AG09309 (cell line): ENCODE measurements at regions not wholly inside any gene's neighbourhood (a gene's known extent, or its start where the extent isn't known, plus 50 kb on each side); places are given as distances from the start of the nearest gene placed in this dataset.
A peak's percentile ranks its signal among the peaks of the same experiment; 100 is the strongest.

Experiments
- DNase-seq: peaks from one replicate; pipeline ENCODE4 v3.0.0-alpha.2; 2010; ENCODE audit warnings: low read depth
- H3K4me3 ChIP-seq: 2 replicates; pipeline ENCODE4 v1.5.1; 2011; ENCODE audit warnings: mild to moderate bottlenecking, low read depth, low read length, moderate library complexity; ENCODE audit not compliant: control insufficient read depth
- CTCF ChIP-seq: IDR thresholded peaks from 2 replicates; pipeline ENCODE4 v1.5.1; 2011; ENCODE audit warnings: mild to moderate bottlenecking, low read depth, low read length, inconsistent platforms; ENCODE audit not compliant: insufficient read depth, control insufficient read depth; ENCODE audit errors: missing control alignments

GRCh38 chr2:20145497-20146193 lies 79.3 kb downstream of the SDC1 start:
- no peak for DNase-seq
- no peak overlapping the region for H3K4me3 ChIP-seq
- TF ChIP-seq CTCF: no peak

- no peak overlapping the region for H3K4me3 ChIP-seq
- DNase-seq: no peak
- no peak for TF ChIP-seq CTCF
Observed at GRCh38 chr2:20144861-20145260, 80.1 kb downstream of the SDC1 start.

- no peak for DNase-seq
- no peak overlapping the region for H3K4me3 ChIP-seq
- TF ChIP-seq CTCF: no peak
Observed at GRCh38 chr2:20144196-20144595, 80.7 kb downstream of the SDC1 start.

- no peak overlapping the region for H3K4me3 ChIP-seq
- TF ChIP-seq CTCF: no peak
- no peak for DNase-seq
Observed at GRCh38 chr2:20143263-20143662, 81.7 kb downstream of the SDC1 start.

GRCh38 chr2:20141806-20142205 lies 83.1 kb downstream of the SDC1 start:
- DNase-seq: no peak
- H3K4me3 ChIP-seq: no peak overlapping the region
- no peak for TF ChIP-seq CTCF

- TF ChIP-seq CTCF: no peak
- no peak overlapping the region for H3K4me3 ChIP-seq
- DNase-seq: peak; percentile 86
Observed at GRCh38 chr2:20141056-20141762, 83.7 kb downstream of the SDC1 start.
